GM18520 (cell line): ENCODE measurements at regions not wholly inside any gene's neighbourhood (a gene's known extent, or its start where the extent isn't known, plus 50 kb on each side); places are given as distances from the start of the nearest gene placed in this dataset.

Experiments
- ATAC-seq: cut with Tn5 transposase; IDR thresholded peaks from one replicate; pipeline ENCODE4 v1.9.1; 2021; ENCODE audit not compliant: unreplicated experiment

DNA sequence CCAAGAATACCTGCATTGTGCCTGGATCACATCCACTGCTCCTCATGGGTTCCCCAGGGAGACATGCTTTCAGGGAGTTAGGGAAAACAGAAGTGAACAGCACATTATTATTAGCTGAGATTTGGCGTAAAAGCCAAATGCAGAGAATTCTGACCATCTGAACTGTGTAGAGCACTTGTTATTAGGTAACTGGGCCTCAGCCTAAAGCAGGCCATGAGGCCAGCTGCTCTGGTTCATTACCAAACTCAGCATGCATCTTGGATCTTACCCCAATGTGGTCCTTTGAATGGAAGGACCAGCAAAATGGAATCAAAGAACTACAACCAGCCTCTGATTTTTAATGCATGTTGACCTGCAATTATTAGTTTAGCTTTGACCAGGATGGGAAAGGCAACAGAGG, 322.3 kb downstream of the KCNS3 start:
- ATAC-seq: no peak

GRCh38 chr2:18198677-18199076, 320.2 kb downstream of the KCNS3 start:
- ATAC-seq: no peak

- ATAC-seq: no peak
Measured at GRCh38 chr2:18194161-18194560, 315.7 kb downstream of the KCNS3 start.

DNA sequence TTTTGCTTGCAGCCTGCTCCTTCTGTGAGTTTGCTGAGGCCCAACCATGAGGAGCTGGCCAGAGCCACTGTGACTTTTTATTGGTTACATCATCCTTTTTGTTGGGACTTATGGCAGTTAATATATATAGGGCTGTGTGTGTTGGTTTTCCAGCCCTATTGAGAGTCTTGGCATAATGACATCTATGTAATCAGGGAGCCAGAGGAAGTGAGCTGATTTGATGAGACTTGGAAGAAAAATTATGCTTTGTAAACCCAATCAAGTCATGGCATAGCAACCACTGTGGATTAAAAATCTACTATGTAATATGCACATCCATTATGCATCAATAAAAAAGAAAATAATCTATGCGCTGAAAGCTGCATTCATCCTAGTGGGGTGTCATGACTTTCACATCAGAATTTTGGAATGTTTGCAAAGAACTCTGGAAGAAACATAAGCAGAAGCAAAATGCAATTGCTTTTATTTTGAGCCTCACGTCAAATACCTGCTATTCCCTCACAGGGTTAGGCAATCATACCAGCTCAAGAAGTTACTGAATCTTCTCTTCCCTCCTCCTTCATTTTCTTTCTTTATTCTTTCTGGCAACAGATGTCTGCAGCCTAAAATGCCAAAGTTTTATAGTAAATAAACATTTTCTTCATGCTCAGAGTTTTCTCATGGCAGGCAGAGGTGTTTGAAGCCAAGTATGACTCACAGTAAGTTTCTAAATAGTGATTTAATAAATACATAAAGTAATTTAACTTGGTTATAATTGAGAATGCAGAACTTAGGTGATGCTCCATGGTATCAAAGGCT, 308.5 kb downstream of the KCNS3 start:
- ATAC-seq: no peak

- ATAC-seq: no peak
Measured at GRCh38 chr2:18182861-18183260, 304.4 kb downstream of the KCNS3 start.

DNA sequence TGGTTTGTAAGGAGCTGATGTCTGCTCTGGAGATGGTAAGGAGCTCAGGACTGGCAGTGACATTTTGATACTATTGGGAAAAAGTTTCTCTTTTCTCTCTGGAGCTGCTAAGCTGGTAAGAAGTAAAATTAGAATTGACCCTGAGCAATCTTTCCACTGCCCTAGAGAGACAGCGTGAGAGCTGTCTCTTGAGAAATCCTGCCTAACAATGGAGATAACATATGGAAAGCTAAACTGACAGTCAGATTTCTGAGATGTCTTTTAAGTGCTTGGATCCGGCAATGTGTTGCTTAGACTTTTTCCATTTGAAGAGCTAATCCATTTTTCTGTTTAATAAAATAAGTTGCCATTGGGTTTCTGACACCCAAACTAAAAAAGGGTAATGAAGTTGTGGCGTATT, 302.4 kb downstream of the KCNS3 start:
- no peak for ATAC-seq

DNA sequence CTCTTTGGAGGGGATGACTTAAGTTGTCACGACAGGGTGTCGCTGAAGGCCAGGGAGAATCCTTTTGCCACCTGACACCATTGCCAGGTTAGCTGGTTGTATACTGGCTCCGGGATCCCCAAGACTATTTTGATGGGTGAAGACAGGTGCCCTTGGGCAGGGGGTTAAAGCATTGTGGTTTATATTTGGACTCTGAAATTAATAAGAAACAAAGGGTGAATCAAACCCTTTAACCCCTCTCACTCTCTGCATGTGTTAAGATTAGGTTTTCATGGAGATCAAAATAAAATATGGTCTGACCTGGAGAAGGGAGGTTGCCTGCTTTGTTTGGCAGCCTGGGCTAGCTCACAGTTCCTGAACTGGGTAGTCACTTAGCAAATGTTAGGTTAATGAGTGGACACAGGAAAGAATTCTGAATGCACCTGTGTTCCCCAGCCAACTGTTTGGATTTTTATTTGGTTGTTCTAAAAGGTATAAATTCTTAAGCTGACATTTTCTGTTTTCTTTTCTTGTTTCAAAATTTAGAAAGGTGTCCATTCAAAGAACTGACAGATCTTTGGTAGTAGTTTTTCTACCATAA, 301.7 kb downstream of the KCNS3 start:
- no peak for ATAC-seq

DNA sequence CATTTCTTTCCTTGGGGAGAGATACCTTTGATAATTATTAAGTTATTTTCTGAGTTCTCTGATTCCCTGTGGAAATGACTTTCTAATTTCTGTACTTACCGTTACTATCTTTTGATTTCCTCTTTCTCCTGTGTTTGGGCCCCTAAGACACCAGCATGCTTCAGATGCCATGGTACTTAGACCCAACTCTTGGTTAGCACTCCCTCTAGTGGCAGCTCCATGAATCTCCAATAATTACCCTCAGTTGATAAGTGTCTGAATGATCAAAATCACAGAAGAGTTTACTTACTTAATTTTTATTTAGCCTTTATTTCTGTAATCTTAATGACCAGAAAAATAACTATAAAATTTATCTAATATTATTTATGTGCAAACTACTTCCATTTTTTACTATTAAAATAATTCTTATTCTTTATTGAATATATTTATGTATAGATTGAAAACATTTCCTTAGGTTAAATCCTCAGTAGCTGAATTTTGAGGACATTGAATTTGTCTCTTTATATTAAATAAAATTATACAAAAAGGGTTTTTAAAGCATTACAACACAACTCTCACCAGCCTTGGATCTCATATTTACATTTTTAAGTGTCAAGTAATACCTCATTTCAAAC, 300.4 kb downstream of the KCNS3 start:
- ATAC-seq: peak; percentile 86

DNA sequence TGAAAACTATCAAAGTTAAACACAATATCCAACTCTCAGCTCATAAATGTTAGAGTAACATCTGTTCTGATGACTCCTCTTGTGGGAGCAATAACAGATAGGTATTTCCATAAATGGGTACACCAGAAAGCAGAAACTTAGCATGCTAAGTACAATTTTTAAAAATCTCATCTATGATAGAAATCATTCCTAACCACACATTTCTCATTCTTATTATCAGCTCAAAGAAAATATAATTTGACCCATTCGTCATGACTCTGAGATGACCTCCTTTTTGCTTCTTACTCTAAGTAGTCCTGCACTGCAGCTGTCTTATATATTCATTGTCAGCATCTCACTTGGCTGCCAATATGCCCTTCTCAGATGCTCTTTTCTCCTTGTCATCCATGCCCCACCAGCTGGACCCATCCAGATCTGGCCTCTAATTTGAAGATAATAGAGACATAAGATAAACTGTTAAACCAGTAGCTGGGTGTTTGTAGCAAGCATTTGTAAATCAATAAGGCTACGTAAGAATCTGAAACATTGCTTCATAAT, 298.3 kb downstream of the KCNS3 start:
- no peak for ATAC-seq

GRCh38 chr2:18172607-18173006, 294.1 kb downstream of the KCNS3 start:
- ATAC-seq: no peak

- ATAC-seq: no peak
Measured at GRCh38 chr2:18171191-18172139, 293.0 kb downstream of the KCNS3 start.

DNA sequence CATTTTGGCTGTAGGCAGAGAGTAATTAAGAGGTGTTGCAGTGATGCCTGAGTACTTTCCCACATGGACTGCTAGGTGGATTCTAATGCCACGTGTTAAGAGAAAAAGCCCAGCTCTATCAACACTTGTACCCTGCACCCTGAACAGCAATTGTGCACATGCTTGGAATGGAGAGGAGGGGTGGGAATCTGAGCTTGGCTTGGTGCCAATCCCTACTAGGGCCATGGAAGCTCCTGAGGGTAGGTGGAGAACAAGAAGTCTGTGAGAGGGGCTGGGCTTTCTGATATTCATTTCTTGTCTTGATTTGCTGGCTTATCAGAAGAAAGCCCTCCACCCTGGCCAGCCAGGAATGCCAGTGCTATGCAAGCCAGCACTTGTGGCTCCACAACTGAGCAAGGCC, 292.2 kb downstream of the KCNS3 start:
- ATAC-seq: no peak

DNA sequence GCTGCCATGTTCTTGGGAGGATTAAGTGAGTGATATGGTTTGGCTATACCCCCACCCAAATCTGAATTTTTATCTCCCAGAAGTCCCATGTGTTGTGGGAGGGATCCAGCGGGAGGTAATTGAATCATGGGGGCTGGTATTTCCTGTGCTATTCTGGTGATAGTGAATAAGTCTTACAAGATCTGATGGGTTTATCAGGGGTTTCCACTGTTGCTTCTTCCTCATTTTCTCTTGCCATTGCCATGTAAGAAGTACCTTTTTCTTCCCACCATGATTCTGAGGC, 291.4 kb downstream of the KCNS3 start:
- ATAC-seq: no peak

- no peak for ATAC-seq
Measured at GRCh38 chr2:18169121-18169892, 290.8 kb downstream of the KCNS3 start.

DNA sequence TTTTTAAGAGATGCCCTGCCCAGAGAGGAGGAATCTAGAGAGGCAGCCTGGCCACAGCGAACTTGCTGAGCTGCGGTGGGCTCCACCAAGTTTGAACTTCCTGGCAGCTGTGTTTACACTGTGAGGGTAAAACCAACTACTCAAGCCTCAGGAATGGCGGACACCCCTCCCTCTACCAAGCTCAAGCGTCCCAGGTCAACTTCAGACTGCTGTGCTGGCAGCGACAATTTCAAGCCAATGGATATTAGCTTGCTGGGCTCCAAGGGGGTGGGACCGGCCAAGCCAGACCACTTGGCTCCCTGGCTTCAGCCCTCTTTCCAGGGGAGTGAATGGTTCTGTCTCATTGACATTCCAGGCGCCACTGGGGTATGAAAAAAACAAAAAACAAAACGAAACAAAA, 289.4 kb downstream of the KCNS3 start:
- ATAC-seq: no peak

GRCh38 chr2:18161681-18162080, 283.2 kb downstream of the KCNS3 start:
- ATAC-seq: no peak

- ATAC-seq: no peak
Measured at GRCh38 chr2:18159896-18160295, 281.4 kb downstream of the KCNS3 start.

- ATAC-seq: no peak
Measured at GRCh38 chr2:18156421-18156820, 278.0 kb downstream of the KCNS3 start.

DNA sequence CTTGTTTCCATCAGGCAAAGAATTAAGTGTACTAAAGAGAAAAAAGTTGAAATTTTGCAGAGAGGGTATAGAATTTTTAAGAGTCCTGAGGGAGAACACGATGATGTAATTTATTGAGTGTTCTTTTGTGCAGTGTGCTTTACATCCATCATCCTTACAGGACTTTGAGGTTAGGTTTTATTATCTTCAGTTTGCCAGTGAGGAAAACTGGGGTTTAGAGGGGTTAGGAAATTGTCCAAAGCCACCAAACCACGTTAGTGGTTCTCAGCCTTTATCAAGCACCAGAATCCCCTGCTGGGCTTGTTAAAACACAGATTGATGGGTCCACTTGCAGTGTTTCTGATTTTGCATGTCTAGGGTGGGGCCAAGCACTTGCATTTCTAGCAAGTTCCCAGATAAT, 277.5 kb downstream of the KCNS3 start:
- no peak for ATAC-seq

GRCh38 chr2:18154812-18155211, 276.3 kb downstream of the KCNS3 start:
- ATAC-seq: no peak

GRCh38 chr2:18154259-18154658, 275.8 kb downstream of the KCNS3 start:
- ATAC-seq: no peak
